SIG-M5 treated with dmso at 0.1 percent for 504 hours (cell line): ENCODE measurements at regions not wholly inside any gene's neighbourhood (a gene's known extent, or its start where the extent isn't known, plus 50 kb on each side); places are given as distances from the start of the nearest gene placed in this dataset.
A peak's percentile ranks its signal among the peaks of the same experiment; 100 is the strongest.

ENCODE experiments used
- DNase-seq: peaks from one replicate; lab custom pipeline; 2025; ENCODE audit not compliant: unreplicated experiment; lab: John Stamatoyannopoulos, UW

GRCh38 chr6:149212892-149213801, 104.4 kb upstream of the TAB2 start:
- DNase-seq: no peak

GRCh38 chr6:149213829-149214228, 103.7 kb upstream of the TAB2 start:
- no peak for DNase-seq

- DNase-seq: no peak
These were observed 101.1 kb upstream of the TAB2 start for GRCh38 chr6:149216459-149216858.

GRCh38 chr6:149217466-149217888, 100.0 kb upstream of the TAB2 start:
- peak; percentile 39 for DNase-seq

- no peak for DNase-seq
These were observed 99.0 kb upstream of the TAB2 start for GRCh38 chr6:149218471-149218870.

- DNase-seq: no peak
These were observed 98.6 kb upstream of the TAB2 start for GRCh38 chr6:149218915-149219314.

- DNase-seq: no peak
These were observed 96.4 kb upstream of the TAB2 start for GRCh38 chr6:149220882-149221773.

GRCh38 chr6:149221774-149222070, 95.8 kb upstream of the TAB2 start:
- no peak for DNase-seq

- DNase-seq: no peak
These were observed 94.2 kb upstream of the TAB2 start for GRCh38 chr6:149223120-149223903.

GRCh38 chr6:149223904-149224351, 93.6 kb upstream of the TAB2 start:
- DNase-seq: no peak

- DNase-seq: no peak
These were observed 93.1 kb upstream of the TAB2 start for GRCh38 chr6:149224399-149224798.

- no peak for DNase-seq
These were observed 92.1 kb upstream of the TAB2 start for GRCh38 chr6:149225370-149225769.

GRCh38 chr6:149225946-149226345, 91.6 kb upstream of the TAB2 start:
- no peak for DNase-seq

- no peak for DNase-seq
These were observed 89.7 kb upstream of the TAB2 start for GRCh38 chr6:149227796-149228195.

GRCh38 chr6:149228311-149228955, 89.1 kb upstream of the TAB2 start:
- DNase-seq: no peak

- DNase-seq: no peak
These were observed 88.4 kb upstream of the TAB2 start for GRCh38 chr6:149229096-149229495.

GRCh38 chr6:149230712-149231460, 86.6 kb upstream of the TAB2 start:
- DNase-seq: peak; percentile 80

GRCh38 chr6:149231778-149232177, 85.7 kb upstream of the TAB2 start:
- peak; percentile 64 for DNase-seq

GRCh38 chr6:149233056-149233715, 84.3 kb upstream of the TAB2 start:
- no peak for DNase-seq
